ENCODE measurements at regions not wholly inside any gene's neighbourhood (a gene's known extent, or its start where the extent isn't known, plus 50 kb on each side); places are given as distances from the start of the nearest gene placed in this dataset.

DNA sequence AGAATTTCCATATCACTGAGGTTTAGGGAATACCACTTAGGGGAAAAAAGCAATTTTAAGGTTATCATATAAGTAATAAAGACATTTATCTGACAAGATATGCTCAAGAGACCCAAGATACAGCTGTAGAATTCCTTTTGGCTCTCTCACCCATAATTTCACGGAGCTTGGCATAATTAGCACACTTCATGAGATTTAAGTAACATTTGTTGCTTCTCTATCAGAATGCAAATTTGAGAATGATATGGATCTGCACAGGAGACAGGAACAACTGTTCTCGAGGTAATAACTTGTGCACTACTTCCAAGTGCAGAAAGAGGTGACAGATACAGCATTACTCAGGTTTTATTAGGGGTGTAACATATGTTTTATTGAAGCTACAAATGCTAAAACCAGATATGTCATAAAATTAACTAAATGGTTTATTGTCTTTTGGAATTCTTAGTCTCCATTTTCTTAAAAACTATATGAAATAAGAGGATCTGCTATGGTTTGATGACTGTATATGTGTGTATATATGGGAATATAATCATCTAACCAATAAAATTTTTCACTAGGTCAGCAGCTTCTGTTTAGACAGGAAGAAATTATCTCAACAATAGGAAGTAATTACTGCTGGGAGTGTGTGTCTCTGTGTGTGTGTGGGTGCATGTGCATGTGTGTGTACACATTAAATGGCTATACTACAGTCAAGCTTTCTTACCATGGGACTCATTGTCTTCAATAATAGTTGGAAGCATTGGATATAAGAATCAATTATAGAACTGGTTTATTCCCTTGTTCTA is 401.3 kb downstream of the PCDH17 start:
- DNase-seq (ENCODE audit: low read depth in 1 of 2, low spot score in 1 of 2), result no peak

DNA sequence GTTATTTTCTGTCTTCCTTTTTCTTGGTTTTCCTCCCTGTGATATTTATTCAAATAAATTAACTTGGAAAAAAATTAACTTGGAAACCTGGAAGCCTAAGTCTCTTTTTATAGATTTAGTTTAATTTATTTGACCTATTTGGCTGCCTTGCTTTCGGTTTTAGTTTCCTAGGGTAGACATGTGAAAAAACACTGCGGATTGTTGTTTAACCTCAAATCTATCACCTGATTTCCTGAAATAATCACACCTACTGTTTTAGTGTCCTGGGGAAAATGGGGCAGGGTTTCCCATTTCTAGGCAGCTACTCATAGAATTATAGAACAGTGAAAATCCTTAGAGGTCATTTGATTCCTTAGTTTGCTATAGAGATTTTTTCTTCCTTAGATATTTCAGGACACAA is 412.4 kb downstream of the PCDH17 start:
- DNase-seq (ENCODE audit: low read depth in 1 of 2, low spot score in 1 of 2), result no peak

DNA sequence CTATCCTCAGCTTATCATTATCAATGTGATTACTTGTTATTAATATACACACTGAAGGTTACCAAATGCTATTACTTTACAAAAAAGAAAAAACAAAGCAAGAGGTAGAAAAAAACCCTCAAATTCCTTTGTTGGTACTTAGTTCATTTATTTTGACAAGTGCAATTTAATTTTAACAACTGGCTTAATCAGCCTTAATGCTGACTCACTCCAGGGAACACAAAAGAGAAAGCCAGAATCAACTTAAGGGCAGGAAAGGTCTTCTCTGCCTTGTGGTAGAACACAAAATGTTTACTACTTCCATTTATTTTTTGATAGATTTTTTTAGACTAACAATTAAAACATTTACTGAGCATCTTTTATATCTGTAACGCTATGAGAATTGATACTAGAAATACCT is 417.1 kb downstream of the PCDH17 start:
- no peak for DNase-seq (ENCODE audit: low read depth in 1 of 2, low spot score in 1 of 2)

DNA sequence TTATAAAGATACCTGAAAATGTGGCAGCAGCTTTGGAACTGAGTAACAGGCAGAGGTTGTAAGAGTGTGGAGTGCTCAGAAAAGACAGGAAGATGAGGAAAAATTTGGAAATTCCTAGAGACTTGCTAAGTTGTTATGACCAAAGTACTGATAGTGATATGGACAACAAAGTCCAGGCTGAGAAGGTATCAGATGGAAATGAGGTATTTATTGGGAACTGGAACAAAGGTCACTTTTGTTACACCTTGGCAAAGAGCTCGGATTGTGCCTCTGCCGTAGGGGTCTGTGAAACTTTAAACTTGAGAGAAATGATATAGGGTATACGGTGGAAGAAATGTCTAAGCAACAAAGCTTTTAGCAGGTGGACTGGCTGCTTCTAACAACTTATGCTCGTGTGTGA is 419.9 kb downstream of the PCDH17 start:
- no peak for DNase-seq (ENCODE audit: low read depth in 1 of 2, low spot score in 1 of 2)

DNA sequence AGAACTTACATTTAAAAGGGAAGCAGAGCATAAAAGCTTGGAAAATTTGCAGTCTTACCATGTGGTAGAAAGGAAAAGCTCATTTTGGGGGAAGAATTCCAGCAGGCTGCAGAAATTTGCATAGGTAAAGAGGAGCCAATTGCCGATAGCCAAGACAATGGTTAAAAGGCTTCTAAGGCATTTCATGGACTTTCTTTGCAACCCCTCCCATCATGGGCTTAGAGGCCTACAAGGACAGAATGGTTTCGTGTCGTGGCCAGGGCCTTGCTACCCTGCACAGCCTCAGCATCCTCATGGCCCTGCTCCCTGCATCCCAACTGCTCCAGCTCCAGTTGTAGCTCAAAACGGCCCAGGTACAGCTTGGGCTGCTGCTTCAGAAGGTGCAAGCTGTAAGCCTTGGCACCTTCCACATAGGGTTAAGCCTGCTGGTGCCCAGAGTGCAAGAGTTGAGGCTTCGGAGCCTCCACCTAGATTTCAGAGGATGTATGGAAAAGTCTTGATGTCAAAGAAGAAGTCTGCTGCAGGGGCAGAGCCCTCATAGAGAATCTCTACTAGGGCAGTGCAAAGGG is 420.3 kb downstream of the PCDH17 start:
- no peak for DNase-seq (ENCODE audit: low read depth in 1 of 2, low spot score in 1 of 2)

DNA sequence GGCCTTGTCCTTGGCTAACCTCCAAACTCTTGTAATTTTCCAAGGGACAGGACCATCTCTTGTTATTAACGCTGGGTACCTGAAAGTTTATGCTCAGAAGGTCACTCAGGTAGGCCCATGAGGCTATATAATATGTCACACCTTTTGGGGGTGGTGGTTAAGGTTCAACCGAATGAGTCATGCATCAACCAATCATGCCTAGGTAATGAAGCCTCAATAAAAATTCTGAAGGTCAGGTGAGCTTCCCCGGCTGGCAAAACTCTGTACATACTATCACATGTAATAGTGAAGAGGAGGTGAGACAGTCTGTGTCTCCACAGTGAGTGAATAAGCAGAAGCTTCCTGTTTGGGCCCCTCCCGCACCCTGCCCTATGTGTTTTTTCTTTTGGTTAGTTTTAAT is 424.9 kb downstream of the PCDH17 start:
- DNase-seq (ENCODE audit: low read depth in 1 of 2, low spot score in 1 of 2), result no peak

DNA sequence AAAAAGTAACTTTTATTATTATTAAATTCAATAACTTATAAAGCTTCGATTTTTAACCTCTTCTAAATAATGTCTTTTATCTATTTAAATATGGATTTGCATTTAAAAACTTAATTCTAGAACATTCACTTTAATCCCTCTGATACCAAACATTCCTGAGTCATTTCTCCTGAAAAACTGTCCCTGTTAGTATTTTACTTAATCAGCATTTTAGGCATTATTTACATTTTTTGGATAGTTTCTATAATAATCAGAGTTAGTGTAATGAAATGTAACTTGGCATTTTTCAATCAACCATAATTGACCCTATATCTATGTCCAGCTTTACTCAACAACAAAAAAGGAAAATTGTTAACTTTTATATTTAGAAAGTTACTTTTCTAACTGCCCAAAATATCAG is 428.1 kb downstream of the PCDH17 start:
- DNase-seq (ENCODE audit: low read depth in 1 of 2, low spot score in 1 of 2), result no peak

DNA sequence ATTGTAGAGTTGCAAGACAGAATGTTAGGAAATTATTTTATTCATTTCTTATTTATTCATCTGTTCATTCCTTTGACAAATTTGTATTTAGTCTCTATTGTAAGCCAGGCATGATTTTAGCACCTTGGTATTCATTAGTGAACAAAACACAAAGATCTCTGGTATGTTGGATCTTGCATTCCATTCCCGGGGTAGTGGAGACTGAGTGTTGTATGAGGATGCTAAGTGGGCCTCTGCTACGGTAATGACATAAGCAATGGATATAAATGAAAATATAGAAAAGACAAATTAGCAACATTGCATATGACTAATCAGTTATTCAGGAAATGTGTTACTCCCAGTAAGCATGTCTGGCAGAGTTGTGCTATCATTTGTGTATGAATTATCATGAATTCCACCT is 449.3 kb downstream of the PCDH17 start:
- no peak for DNase-seq (ENCODE audit: low read depth in 1 of 2, low spot score in 1 of 2)

DNA sequence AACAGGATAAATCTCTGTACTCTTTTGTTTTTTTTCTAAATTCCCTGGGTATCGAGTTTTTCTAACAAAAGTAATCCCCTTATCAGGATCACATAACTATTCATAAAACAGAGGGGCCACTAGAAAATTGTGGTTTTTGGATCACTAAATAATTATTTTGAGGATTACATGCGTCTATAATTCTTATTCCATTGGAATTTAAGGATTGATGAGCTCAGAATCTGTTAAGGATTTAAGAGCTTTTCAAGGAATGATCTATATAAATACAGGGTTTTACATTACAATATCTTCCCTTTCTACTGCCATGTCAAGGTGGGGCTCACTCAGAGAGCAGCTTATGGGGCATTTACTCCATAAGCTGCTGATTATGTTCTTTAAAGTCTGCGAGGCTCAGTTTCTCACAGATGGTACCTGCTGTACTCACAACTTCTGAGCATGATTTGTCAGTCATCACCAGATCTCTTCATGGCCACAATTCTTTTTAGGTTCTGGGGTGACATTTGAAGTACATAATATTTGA is 449.8 kb downstream of the PCDH17 start:
- no peak for DNase-seq (ENCODE audit: low read depth in 1 of 2, low spot score in 1 of 2)

DNA sequence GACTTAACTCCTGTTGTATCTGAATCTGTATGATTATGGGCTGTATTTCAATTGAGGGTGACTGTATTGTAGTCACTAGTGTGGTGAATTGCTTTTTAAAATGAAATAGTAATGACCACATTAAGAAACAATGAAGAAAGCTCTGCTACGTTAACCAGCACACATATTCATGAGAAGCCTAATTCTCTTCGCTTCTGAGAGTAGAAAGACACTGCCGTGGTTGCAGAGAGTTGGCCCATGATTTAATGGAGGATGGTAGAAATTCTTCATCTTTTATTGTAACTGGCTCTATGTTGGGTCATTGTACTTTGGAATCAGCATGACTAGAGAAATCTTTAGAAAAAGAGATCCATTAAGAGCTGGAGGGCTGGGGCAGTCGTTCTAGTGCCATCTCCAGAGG is 451.5 kb downstream of the PCDH17 start:
- DNase-seq (ENCODE audit: low read depth in 1 of 2, low spot score in 1 of 2), result no peak

DNA sequence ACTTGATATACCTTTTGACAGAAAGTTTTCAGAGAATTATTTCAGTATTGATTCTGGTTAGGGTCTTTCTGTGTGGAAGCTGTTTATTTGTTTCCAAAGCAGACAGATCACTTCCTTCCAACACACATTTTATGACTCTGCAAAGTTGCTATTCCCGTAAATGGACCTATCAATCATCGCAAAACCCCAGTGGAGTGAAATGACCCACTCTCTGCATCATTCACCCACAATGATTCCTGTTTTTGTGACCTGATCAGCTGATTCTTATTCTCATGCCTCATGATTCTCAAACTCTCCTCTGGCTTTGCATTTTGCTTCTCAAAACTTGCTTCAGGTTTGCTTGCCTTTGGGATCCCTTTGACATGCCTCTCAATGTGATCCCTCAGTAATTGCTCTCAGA is 453.7 kb downstream of the PCDH17 start:
- no peak for DNase-seq (ENCODE audit: low read depth in 1 of 2, low spot score in 1 of 2)

DNA sequence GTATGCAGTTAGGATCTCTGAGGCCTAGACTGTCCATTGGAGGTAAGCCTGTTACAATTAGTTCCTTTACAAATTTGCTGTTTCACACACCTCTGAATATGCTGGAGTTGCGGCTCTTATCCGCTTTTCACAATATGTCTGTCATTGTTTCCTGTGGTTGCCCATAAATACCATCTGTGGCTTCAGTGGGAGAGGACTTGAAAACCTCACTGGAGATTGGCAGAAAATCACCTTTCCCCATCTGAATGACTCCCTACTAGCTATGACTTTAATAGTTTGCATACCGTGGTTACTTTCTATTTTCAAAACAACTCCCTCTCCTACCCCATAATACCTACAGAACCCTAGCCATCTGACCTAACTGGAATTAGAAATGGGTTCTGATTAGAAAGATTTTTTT is 454.3 kb downstream of the PCDH17 start:
- DNase-seq (ENCODE audit: low read depth in 1 of 2, low spot score in 1 of 2), result no peak

DNA sequence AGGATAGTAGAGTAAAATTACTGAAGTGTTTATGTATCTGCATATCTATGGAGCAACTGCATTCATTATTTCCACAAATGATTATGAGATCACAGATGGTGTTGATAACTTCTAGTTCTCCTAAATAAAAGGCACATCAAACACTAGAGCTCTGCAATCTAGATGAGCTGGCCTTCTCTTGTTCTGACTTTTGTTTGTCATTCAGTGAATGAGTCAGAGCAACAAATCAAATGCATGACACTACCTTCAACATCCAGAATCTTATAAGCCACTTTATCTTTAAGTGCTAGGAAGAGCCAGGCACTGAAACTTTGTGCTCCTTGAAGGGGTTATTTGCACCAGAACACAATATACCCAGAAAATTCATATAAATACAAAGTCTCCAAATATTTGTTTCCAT is 456.0 kb downstream of the PCDH17 start:
- no peak for DNase-seq (ENCODE audit: low read depth in 1 of 2, low spot score in 1 of 2)

DNA sequence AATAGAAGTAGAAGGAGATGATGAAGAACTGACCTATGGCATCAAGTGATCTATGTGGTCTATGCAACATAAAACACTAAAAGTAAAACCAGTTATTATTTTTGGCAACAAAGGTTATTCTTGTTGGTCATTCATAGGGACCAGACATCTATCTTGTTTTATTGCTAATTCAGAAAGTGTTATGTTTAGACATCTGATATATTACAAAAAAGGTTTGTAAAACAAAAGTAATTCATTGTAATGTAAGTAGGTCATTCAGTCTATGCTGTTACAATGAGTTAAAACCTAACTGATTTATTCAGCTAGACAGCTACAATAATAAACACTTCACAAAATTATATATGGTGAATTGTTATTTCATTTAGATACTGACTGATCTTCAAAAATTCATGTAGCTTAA is 461.9 kb downstream of the PCDH17 start:
- DNase-seq (ENCODE audit: low read depth in 1 of 2, low spot score in 1 of 2), result no peak

DNA sequence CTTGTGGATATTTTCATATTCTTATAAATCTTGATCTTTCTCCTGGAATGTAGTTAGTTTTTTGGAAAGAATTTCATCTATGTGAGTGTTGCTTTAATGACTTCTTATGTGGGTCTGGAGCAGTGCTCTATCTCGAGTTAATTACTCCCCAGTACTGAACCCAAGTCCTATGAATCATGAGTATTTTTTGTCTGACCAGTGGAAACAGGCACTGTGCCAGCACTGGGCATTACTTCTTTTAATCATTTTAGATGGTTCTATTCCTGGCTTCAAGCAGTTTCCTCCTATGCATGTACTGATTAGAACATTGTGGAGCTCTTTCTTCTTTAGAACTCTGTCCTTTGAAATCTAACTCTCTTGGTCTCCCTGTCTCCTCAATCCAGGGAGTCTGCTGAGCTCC is 466.3 kb downstream of the PCDH17 start:
- DNase-seq (ENCODE audit: low read depth in 1 of 2, low spot score in 1 of 2), result no peak

DNA sequence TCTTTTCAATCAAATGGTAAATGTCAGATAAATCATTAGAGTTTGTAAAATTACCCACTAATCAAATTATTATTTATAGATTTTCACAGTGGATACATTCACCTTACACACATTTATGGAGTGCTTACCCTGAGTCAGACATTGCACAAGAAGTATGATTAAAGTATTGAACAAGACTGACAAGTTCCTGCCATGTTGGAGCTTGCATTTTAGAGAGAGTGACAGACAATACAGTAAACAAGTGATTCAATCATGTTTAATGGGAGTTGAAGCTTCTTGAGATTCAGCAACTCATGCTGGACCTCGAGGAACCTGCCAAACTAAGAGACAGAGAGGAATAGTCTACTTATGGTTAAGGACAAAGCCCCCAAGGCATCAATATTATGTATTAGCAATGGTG is 487.8 kb downstream of the PCDH17 start:
- DNase-seq (ENCODE audit: low read depth in 1 of 2, low spot score in 1 of 2), result no peak

DNA sequence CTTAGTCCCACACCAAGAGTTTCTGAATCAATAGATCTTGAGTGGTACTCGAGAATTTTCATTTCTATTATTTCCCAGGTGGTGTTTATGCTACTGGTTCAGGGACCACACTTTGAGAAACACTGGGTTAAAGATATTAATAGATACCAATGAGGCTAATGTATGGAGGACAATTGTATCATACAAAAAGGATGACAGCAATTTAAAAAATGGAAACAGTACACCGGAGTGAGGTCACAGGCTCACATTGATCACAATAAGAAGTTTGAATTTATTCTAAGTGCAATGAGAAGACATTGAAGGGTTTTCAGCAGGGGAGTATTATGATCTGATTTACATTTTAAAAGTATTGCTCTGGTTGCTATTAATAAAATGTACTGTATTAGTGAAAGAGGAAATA is 488.3 kb downstream of the PCDH17 start:
- no peak for DNase-seq (ENCODE audit: low read depth in 1 of 2, low spot score in 1 of 2)

DNA sequence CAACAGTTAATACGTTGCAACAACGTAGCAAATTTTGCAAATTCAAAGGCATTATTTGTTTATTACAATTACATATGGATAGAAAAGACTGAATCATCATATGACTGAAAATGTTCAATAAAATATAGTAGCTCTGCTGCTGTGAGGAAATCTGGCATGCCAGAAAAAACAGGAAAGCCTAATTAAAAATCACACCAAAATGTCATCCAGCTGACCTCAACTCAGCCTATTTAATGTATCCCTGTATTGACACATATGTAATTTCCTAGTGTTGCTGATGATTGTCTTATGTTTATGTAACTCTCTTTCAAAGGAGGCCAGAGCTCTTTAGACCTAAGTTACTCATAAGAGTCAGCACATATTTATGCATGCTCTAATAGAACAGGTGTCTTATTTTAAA is 495.0 kb downstream of the PCDH17 start:
- DNase-seq (ENCODE audit: low read depth in 1 of 2, low spot score in 1 of 2), result no peak

DNA sequence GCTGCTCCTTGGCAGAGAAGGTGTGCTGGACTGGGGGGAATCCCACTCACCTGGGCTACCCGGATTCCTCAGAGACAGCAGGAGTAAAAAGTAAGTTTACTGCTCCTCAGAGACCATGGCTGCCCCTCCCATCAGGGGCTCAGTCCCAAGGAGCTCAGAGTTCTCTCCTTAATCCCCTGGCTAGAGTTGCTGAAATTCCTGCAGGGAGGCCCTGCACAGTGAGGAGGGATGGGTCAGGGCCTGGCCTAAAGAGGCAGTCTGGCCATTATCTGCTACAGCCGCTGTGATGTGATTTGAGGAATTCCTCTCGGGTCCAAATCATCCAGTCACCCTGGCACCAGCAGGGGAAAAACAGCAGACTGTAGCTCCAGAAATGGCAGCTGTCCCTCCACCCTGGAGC is 502.5 kb downstream of the PCDH17 start:
- no peak for DNase-seq (ENCODE audit: low read depth in 1 of 2, low spot score in 1 of 2)

DNA sequence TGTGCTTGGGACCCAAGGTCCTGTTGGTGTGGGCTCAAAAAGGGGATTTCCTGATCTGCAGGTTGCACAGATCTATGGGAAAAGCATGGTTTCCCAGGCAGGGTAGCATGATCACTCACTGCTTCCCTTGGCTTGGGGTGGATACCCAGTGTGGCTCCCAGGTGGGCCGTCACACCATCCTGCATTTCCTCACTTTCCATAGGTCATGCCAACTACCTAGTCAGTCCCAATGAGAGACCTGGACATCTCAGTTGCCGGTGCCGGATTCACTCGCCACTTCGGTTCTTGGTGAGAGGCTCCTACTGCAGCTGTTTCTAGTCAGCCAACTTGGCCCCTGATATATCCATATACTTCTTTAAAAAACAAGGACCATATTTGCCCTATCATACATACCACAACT is 503.0 kb downstream of the PCDH17 start:
- DNase-seq (ENCODE audit: low read depth in 1 of 2, low spot score in 1 of 2), result no peak

DNA sequence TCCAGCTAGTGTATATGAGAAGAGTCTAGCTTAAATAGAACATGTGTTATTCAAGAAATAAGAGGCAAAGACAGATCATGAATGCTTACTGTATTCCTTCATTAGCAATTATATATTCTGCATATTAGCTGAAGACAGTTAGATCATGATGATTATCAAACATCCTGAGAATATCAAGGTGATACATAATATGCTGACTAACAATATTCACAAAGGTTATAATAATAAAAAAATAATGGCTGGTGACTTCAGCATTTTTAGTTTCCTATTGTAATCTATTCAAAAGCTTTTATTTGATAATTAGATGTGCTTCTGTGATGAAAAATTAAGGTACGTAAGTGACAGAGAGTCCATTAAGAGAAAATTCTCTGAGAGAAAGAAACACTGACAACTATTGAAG is 511.4 kb downstream of the PCDH17 start:
- no peak for DNase-seq (ENCODE audit: low read depth in 1 of 2, low spot score in 1 of 2)

DNA sequence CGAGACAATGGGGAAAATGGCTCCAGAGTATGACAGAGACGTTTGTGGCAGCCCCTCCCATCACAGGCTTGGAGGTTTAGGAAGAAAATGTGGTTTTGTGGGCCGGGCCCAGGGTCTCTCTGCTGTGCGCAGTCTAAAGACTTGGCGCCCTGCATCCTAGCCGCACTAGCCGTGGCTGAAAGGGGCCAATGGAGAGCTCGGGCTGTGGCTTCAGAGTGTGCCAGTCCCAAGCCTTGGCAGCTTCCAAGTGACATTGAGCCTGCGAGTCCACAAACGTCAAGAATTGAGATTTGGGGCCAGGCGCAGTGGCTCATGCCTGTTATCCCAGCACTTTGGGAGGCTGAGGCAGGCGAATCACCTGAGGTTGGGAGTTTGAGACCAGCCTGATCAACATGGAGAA is 513.1 kb downstream of the PCDH17 start:
- DNase-seq (ENCODE audit: low read depth in 1 of 2, low spot score in 1 of 2), result no peak

DNA sequence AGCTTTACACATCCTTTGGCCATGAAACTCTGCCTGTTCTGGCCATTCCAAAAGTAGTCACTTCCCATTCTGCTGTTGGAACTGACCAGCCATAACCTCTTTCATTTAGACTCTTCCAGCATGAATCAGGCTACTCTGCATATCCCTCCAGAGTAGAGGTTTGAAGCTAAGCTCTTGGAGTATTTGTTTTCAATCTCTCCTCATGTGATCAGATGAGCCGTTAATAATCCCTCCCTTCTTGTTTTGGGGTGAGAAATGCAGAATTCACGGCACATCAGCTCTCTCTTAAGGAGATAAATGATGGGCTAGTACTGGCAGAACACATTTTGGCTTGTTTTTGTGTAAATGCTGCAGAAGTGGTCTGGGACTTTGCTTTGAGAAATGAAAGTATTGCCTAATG is 519.9 kb downstream of the PCDH17 start:
- no peak for DNase-seq (ENCODE audit: low read depth in 1 of 2, low spot score in 1 of 2)
